Stimulated activated CD4-positive, alpha-beta T cell treated with anti-CD3 and anti-CD28 coated beads, Interleukin-2, amount 100 ng/mL, for 48 hours (primary cell): ENCODE measurements at regions not wholly inside any gene's neighbourhood (a gene's known extent, or its start where the extent isn't known, plus 50 kb on each side); places are given as distances from the start of the nearest gene placed in this dataset.

Source experiments
- DNase-seq, 2 donors: peaks; one replicate each; pipeline ENCODE4 v3.0.0-alpha.2; 2020

GRCh38 chr7:132733860-132734259 lies 157.6 kb upstream of the PLXNA4 start:
- no peak for DNase-seq

- DNase-seq, result no peak
These were observed 156.1 kb upstream of the PLXNA4 start for GRCh38 chr7:132732321-132732865.

GRCh38 chr7:132730105-132730504 lies 153.8 kb upstream of the PLXNA4 start:
- DNase-seq, result no peak

GRCh38 chr7:132723506-132724081 lies 147.3 kb upstream of the PLXNA4 start:
- DNase-seq, result no peak

- DNase-seq, result no peak
These were observed 144.6 kb upstream of the PLXNA4 start for GRCh38 chr7:132720835-132721234.

GRCh38 chr7:132713893-132714292 lies 137.6 kb upstream of the PLXNA4 start:
- DNase-seq, result no peak

GRCh38 chr7:132709971-132710567 lies 133.8 kb upstream of the PLXNA4 start:
- DNase-seq, result peak in 1 of 2 donors; percentile 16

- DNase-seq, result no peak
These were observed 132.2 kb upstream of the PLXNA4 start for GRCh38 chr7:132708470-132708869.

- DNase-seq, result no peak
These were observed 128.9 kb upstream of the PLXNA4 start for GRCh38 chr7:132705146-132705545.

GRCh38 chr7:132703742-132704141 lies 127.5 kb upstream of the PLXNA4 start:
- no peak for DNase-seq

GRCh38 chr7:132697003-132697402 lies 120.7 kb upstream of the PLXNA4 start:
- DNase-seq, result no peak

- DNase-seq, result no peak
These were observed 120.1 kb upstream of the PLXNA4 start for GRCh38 chr7:132696332-132696731.

- no peak for DNase-seq
These were observed 114.9 kb upstream of the PLXNA4 start for GRCh38 chr7:132691201-132691600.

GRCh38 chr7:132690174-132690573 lies 113.9 kb upstream of the PLXNA4 start:
- DNase-seq, result no peak

GRCh38 chr7:132687981-132688383 lies 111.7 kb upstream of the PLXNA4 start:
- DNase-seq, result no peak

GRCh38 chr7:132687016-132687415 lies 110.7 kb upstream of the PLXNA4 start:
- DNase-seq, result no peak

- no peak for DNase-seq
These were observed 109.0 kb upstream of the PLXNA4 start for GRCh38 chr7:132685277-132685676.

- no peak for DNase-seq
These were observed 107.8 kb upstream of the PLXNA4 start for GRCh38 chr7:132683896-132684690.

GRCh38 chr7:132681951-132682350 lies 105.7 kb upstream of the PLXNA4 start:
- DNase-seq, result no peak

GRCh38 chr7:132680590-132680989 lies 104.3 kb upstream of the PLXNA4 start:
- DNase-seq, result no peak

- DNase-seq, result no peak
These were observed 102.4 kb upstream of the PLXNA4 start for GRCh38 chr7:132678656-132679055.

- no peak for DNase-seq
These were observed 101.6 kb upstream of the PLXNA4 start for GRCh38 chr7:132677918-132678317.

GRCh38 chr7:132672200-132672990 lies 96.1 kb upstream of the PLXNA4 start:
- no peak for DNase-seq
